Parathyroid adenoma (tissue), 2 donors: ENCODE measurements at regions not wholly inside any gene's neighbourhood (a gene's known extent, or its start where the extent isn't known, plus 50 kb on each side); places are given as distances from the start of the nearest gene placed in this dataset.

Experiments
- H2AFZ ChIP-seq: fragments of 300-600 bp; sonication (generic); one replicate; pipeline ENCODE4 v1.7.0; 2017; ENCODE audit warnings: antibody characterized with exemption, mild to moderate bottlenecking
- H3K27ac ChIP-seq: fragments of 300-600 bp; sonication (generic); one replicate; pipeline ENCODE4 v1.7.0; 2017
- H3K27me3 ChIP-seq: fragments of 300-600 bp; sonication (generic); one replicate; pipeline ENCODE4 v1.7.0; 2017; ENCODE audit warnings: low read length; ENCODE audit not compliant: control insufficient read depth, insufficient read depth
- H3K36me3 ChIP-seq: fragments of 300-600 bp; sonication (generic); one replicate; pipeline ENCODE4 v1.7.0; 2017; ENCODE audit warnings: low read length; ENCODE audit not compliant: control insufficient read depth, insufficient read depth
- H3K4me1 ChIP-seq: fragments of 300-600 bp; sonication (generic); one replicate; pipeline ENCODE4 v1.7.0; 2017; ENCODE audit warnings: control low read depth
- H3K4me2 ChIP-seq: fragments of 300-600 bp; sonication (generic); one replicate; pipeline ENCODE4 v1.7.0; 2017; ENCODE audit warnings: low read length
- H3K4me3 ChIP-seq: fragments of 300-600 bp; sonication (generic); one replicate; pipeline ENCODE4 v1.7.0; 2017; ENCODE audit warnings: low read depth, low read length
- H3K79me2 ChIP-seq: fragments of 300-600 bp; sonication (generic); one replicate; pipeline ENCODE4 v1.7.0; 2017; ENCODE audit warnings: control low read depth
- H3K9ac ChIP-seq: fragments of 300-600 bp; sonication (generic); one replicate; pipeline ENCODE4 v1.7.0; 2017; ENCODE audit warnings: mild to moderate bottlenecking
- H3K9me3 ChIP-seq: fragments of 300-600 bp; sonication (generic); one replicate; pipeline ENCODE4 v1.7.0; 2017; ENCODE audit warnings: low read length; ENCODE audit not compliant: control insufficient read depth
- CTCF ChIP-seq: fragments of 300-600 bp; sonication (generic); IDR thresholded peaks from one replicate; pipeline ENCODE4 v1.7.0; 2017; ENCODE audit warnings: antibody characterized with exemption, mild to moderate bottlenecking
- donor health status: primary hyperparathyroidism.

GRCh38 chr10:4351723-4352413 is 474.1 kb upstream of the AKR1E2 start:
- no peak overlapping the region for H3K27ac ChIP-seq
- H3K36me3 ChIP-seq = no peaks in the 10 kb centered on the region
- H3K4me2 ChIP-seq = no peak overlapping the region

GRCh38 chr10:4347397-4347796 is 478.6 kb upstream of the AKR1E2 start:
- Histone ChIP-seq H3K4me1 (no peaks in the 10 kb centered on the region), H3K4me3 (no peak overlapping the region), H3K79me2 (no peaks in the 10 kb centered on the region), H2AFZ (no peak overlapping the region), H3K27ac (no peak overlapping the region), H3K36me3 (no peaks in the 10 kb centered on the region), H3K4me2 (no peak overlapping the region), H3K27me3 (no peaks in the 10 kb centered on the region), H3K9ac (no peak overlapping the region), H3K9me3 (no peaks in the 10 kb centered on the region)
- TF ChIP-seq CTCF = no peak

More at GRCh38 chr10:4351723-4352413, 474.1 kb upstream of the AKR1E2 start:
- no peak for TF ChIP-seq CTCF
- H3K27me3 ChIP-seq = no peaks in the 10 kb centered on the region
- no peak overlapping the region for H3K9ac ChIP-seq
- H3K4me1 ChIP-seq = peaks cover 5% of the 10 kb centered on the region
- H3K79me2 ChIP-seq = no peaks in the 10 kb centered on the region
- H3K4me3 ChIP-seq = no peak overlapping the region
- H2AFZ ChIP-seq = no peak overlapping the region
- no peaks in the 10 kb centered on the region for H3K9me3 ChIP-seq

GRCh38 chr10:4345877-4346646 is 479.9 kb upstream of the AKR1E2 start:
- Histone ChIP-seq H3K4me1 (no peaks in the 10 kb centered on the region), H3K4me2 (no peak overlapping the region), H3K36me3 (no peaks in the 10 kb centered on the region), H3K79me2 (no peaks in the 10 kb centered on the region), H3K4me3 (no peak overlapping the region), H3K27ac (peak overlapping the region; percentile 24), H3K27me3 (no peaks in the 10 kb centered on the region), H3K9me3 (no peaks in the 10 kb centered on the region), H2AFZ (no peak overlapping the region), H3K9ac (no peak overlapping the region)
- no peak for TF ChIP-seq CTCF

GRCh38 chr10:4344492-4344994 is 481.5 kb upstream of the AKR1E2 start:
- Histone ChIP-seq H3K27ac (no peak overlapping the region), H3K4me1 (no peaks in the 10 kb centered on the region), H3K27me3 (no peaks in the 10 kb centered on the region), H3K9ac (no peak overlapping the region), H3K4me2 (no peak overlapping the region), H3K4me3 (no peak overlapping the region), H3K79me2 (no peaks in the 10 kb centered on the region), H2AFZ (no peak overlapping the region), H3K9me3 (no peaks in the 10 kb centered on the region), H3K36me3 (no peaks in the 10 kb centered on the region)
- TF ChIP-seq CTCF = no peak
